B cell (primary cell): ENCODE measurements at regions not wholly inside any gene's neighbourhood (a gene's known extent, or its start where the extent isn't known, plus 50 kb on each side); places are given as distances from the start of the nearest gene placed in this dataset.

Experiments used
- ATAC-seq: fragments of 200-7000 bp; cut with Tn5 transposase; one replicate; pipeline ENCODE4 v1.10.0; 2021; ENCODE audit warnings: low read depth, mild to moderate bottlenecking, moderate number of reproducible peaks, moderate library complexity
- CTCF ChIA-PET: fragments of 350-600 bp; sonication (Branson Sonifier 250); formaldehyde crosslinking; loops from one replicate; lab custom pipeline; 2021; ENCODE audit warnings: antibody characterized with exemption, inconsistent platforms; lab: Charles Lee
- POLR2A ChIA-PET: fragments of 350-600 bp; sonication (Branson Sonifier 250); formaldehyde crosslinking; loops from one replicate; lab custom pipeline; 2021; ENCODE audit warnings: antibody characterized with exemption; lab: Charles Lee
- DNase-seq: peaks from one replicate; pipeline ENCODE4 v3.0.0; 2013
- H2AFZ ChIP-seq: 2 replicates; pipeline ENCODE4 v1.6.1; 2012; ENCODE audit warnings: mild to moderate bottlenecking, low read depth, low read length; ENCODE audit not compliant: insufficient read depth, poor library complexity, severe bottlenecking
- H3K27ac ChIP-seq, 2 donors: 1 replicate in 1 of 2; 2 replicates in 1 of 2; pipeline ENCODE4 v1.5.1; 2012 to 2013; ENCODE audit warnings: low read length in 2 of 2, mild to moderate bottlenecking in 2 of 2, moderate library complexity in 1 of 2
- H3K27me3 ChIP-seq, 4 experiments: fragments of 200-600 bp in 1 of 4; sonication (generic) in 1 of 4; replicated peaks in 1 of 4; 1 replicate in 2 of 4; 2 replicates in 2 of 4; pipeline versions ENCODE4 v1.6.1 to v1.7.0; 2013 to 2016; ENCODE audit warnings: low read length in 3 of 4, mild to moderate bottlenecking in 2 of 4, mixed read lengths in 1 of 4, moderate library complexity in 1 of 4; ENCODE audit not compliant: insufficient read depth in 4 of 4, control insufficient read depth in 3 of 4; ENCODE audit errors: control extremely low read depth in 1 of 4
- H3K36me3 ChIP-seq, 2 experiments: replicated peaks in 1 of 2; 1 replicate in 1 of 2; 2 replicates in 1 of 2; pipeline versions ENCODE4 v1.6.1 to v1.7.1; 2013; ENCODE audit warnings: low read length in 1 of 2; ENCODE audit not compliant: insufficient read depth in 2 of 2, control insufficient read depth in 1 of 2; ENCODE audit errors: control extremely low read depth in 1 of 2, extremely low read depth in 1 of 2
- H3K4me1 ChIP-seq, 2 donors: fragments of 200-600 bp in 1 of 2; sonication (generic) in 1 of 2; 1 replicate in 1 of 2; 2 replicates in 1 of 2; pipeline versions ENCODE4 v1.5.1 to v1.6.1; 2013 to 2017; ENCODE audit warnings: low read length in 2 of 2; ENCODE audit not compliant: control insufficient read depth in 2 of 2, insufficient read depth in 2 of 2
- H3K4me2 ChIP-seq: replicated peaks from 2 replicates; pipeline ENCODE3; 2012; ENCODE audit warnings: mild to moderate bottlenecking, low read depth, low read length; ENCODE audit not compliant: poor library complexity, severe bottlenecking
- H3K4me3 ChIP-seq, 5 experiments: fragments of 200-600 bp in 1 of 5; sonication (generic) in 1 of 5; 1 replicate in 3 of 5; 2 replicates in 2 of 5; pipeline versions ENCODE4 v1.5.1 to v1.7.0; 2011 to 2016; ENCODE audit warnings: low read length in 4 of 5, mild to moderate bottlenecking in 4 of 5, low read depth in 2 of 5, control low read depth in 1 of 5, moderate library complexity in 1 of 5; ENCODE audit not compliant: insufficient read depth in 1 of 5; ENCODE audit errors: control extremely low read depth in 1 of 5, extremely low read depth in 1 of 5
- H3K79me2 ChIP-seq: fragments of 200-600 bp; sonication (generic); one replicate; pipeline ENCODE4 v1.6.0; 2016; ENCODE audit warnings: low read length; ENCODE audit not compliant: control insufficient read depth, insufficient read depth
- H3K9ac ChIP-seq: fragments of 200-600 bp; sonication (generic); 2 replicates; pipeline ENCODE4 v1.6.1; 2017; ENCODE audit warnings: mild to moderate bottlenecking, low read length, moderate library complexity
- H3K9me3 ChIP-seq, 3 donors: one replicate each; pipeline versions ENCODE4 v1.6.1 to v1.7.1; 2013; ENCODE audit warnings: low read length in 2 of 3; ENCODE audit not compliant: control insufficient read depth in 2 of 3, insufficient read depth in 1 of 3; ENCODE audit errors: control extremely low read depth in 1 of 3
- H4K20me1 ChIP-seq: 2 replicates; pipeline ENCODE4 v1.6.0; 2012; ENCODE audit warnings: mild to moderate bottlenecking, low read length; ENCODE audit not compliant: insufficient read depth, control insufficient read depth, poor library complexity, severe bottlenecking
- H3K27ac Mint-ChIP-seq: one replicate; pipeline ENCODE4 v1.8.0; 2021; ENCODE audit warnings: mixed read lengths
- H3K27me3 Mint-ChIP-seq: one replicate; pipeline ENCODE4 v1.8.0; 2021; ENCODE audit warnings: mixed read lengths
- H3K4me1 Mint-ChIP-seq: one replicate; pipeline ENCODE4 v1.8.0; 2021; ENCODE audit warnings: mixed read lengths
- H3K4me3 Mint-ChIP-seq: one replicate; pipeline ENCODE4 v1.8.0; 2021; ENCODE audit warnings: mixed read lengths
- H3K9me3 Mint-ChIP-seq: one replicate; pipeline ENCODE4 v1.8.0; 2022; ENCODE audit warnings: mixed read lengths; ENCODE audit not compliant: insufficient read depth
- CTCF ChIP-seq: fragments of 200-600 bp; IDR thresholded peaks from one replicate; pipeline ENCODE4 v1.8.0; 2022; ENCODE audit warnings: antibody characterized with exemption, mild to moderate bottlenecking
- EZH2 ChIP-seq: IDR thresholded peaks from 2 replicates; pipeline ENCODE4 v1.6.1; 2012; ENCODE audit warnings: borderline replicate concordance, low read depth, mild to moderate bottlenecking, moderate library complexity, low read length; ENCODE audit not compliant: insufficient read depth, poor library complexity, severe bottlenecking
- WGBS: methylation state at CpG from one replicate; pipeline ENCODE4 v1.1.5; 2013; ENCODE audit warnings: missing lambda C conversion rate; ENCODE audit not compliant: insufficient coverage; 5-methylcytosine and 5-hydroxymethylcytosine counted together
- intact Hi-C: fragments of 100-400 bp; cut with micrococcal nuclease; formaldehyde crosslinking; loops from one replicate; pipeline ENCODE4 v1.10.0; 2022

- no peak overlapping the region for H3K9ac ChIP-seq
- TF ChIP-seq EZH2 (no peak), CTCF (no peak)
- no peaks in the 10 kb centered on the region for H3K79me2 ChIP-seq
- H2AFZ ChIP-seq: no peak overlapping the region
- no peaks in the 10 kb centered on the region for H4K20me1 ChIP-seq
- H3K27me3 ChIP-seq: no peaks in the 10 kb centered on the region
- CTCF ChIA-PET: no interaction called here
- DNase-seq (no peak), ATAC-seq (no peak)
- no peaks in the 10 kb centered on the region for H3K4me1 ChIP-seq
- Mint-ChIP-seq H3K27ac (no peak overlapping the region), H3K9me3 (no peaks in the 10 kb centered on the region), H3K27me3 (no peaks in the 10 kb centered on the region), H3K4me1 (no peaks in the 10 kb centered on the region), H3K4me3 (no peak overlapping the region)
- no peak overlapping the region for H3K27ac ChIP-seq
- intact Hi-C loops: no loop called here
- H3K4me3 ChIP-seq: no peak overlapping the region
- no peaks in the 10 kb centered on the region for H3K9me3 ChIP-seq
- no peak overlapping the region for H3K4me2 ChIP-seq
- no peaks in the 10 kb centered on the region for H3K36me3 ChIP-seq
- POLR2A ChIA-PET: no interaction called here
Measured at GRCh38 chr7:96903906-96904305, 101.4 kb upstream of the DLX6 start.

- Histone ChIP-seq H3K79me2 (no peaks in the 10 kb centered on the region), H2AFZ (no peak overlapping the region), H4K20me1 (no peaks in the 10 kb centered on the region), H3K36me3 (no peaks in the 10 kb centered on the region), H3K9ac (no peak overlapping the region), H3K4me1 (no peaks in the 10 kb centered on the region), H3K9me3 (no peaks in the 10 kb centered on the region), H3K4me2 (no peak overlapping the region), H3K27me3 (no peaks in the 10 kb centered on the region), H3K4me3 (no peak overlapping the region), H3K27ac (no peak overlapping the region)
- ChIA-PET CTCF (no interaction called here), POLR2A (no interaction called here)
- Mint-ChIP-seq H3K4me1 (no peaks in the 10 kb centered on the region), H3K27me3 (peaks cover 4% of the 10 kb centered on the region), H3K9me3 (no peaks in the 10 kb centered on the region), H3K27ac (no peak overlapping the region), H3K4me3 (no peak overlapping the region)
- ATAC-seq: no peak
- intact Hi-C loops: no loop called here
- DNase-seq: no peak
- TF ChIP-seq CTCF: no peak
- TF ChIP-seq EZH2: no peak
- 96% methylated on average over 3 of the region's 3 CpGs for WGBS
Measured at GRCh38 chr7:96910486-96910885, 94.9 kb upstream of the DLX6 start.
